ENCODE measurements at regions not wholly inside any gene's neighbourhood (a gene's known extent, or its start where the extent isn't known, plus 50 kb on each side); places are given as distances from the start of the nearest gene placed in this dataset.
"Not testable (repeated sequence)": the region's sequence is repeated elsewhere in the genome, so short reads cannot be mapped to it uniquely, and the experiment has no call there.

GRCh38 chrX:943035-943434, 269.4 kb downstream of the CRLF2 start:
- no peak for DNase-seq

- no peak for DNase-seq
These were observed 271.8 kb downstream of the CRLF2 start for GRCh38 chrX:940691-941090.

- DNase-seq = no peak
These were observed 275.3 kb downstream of the CRLF2 start for GRCh38 chrX:936979-937769.

- DNase-seq = no peak
These were observed 278.8 kb downstream of the CRLF2 start for GRCh38 chrX:933611-934010.

GRCh38 chrX:928606-929005, 283.8 kb downstream of the CRLF2 start:
- no peak for DNase-seq

- DNase-seq = no peak
These were observed 285.5 kb downstream of the CRLF2 start for GRCh38 chrX:926991-927390.

- DNase-seq = no peak
These were observed 286.4 kb downstream of the CRLF2 start for GRCh38 chrX:926070-926469.

- DNase-seq = no peak
These were observed 286.8 kb downstream of the CRLF2 start for GRCh38 chrX:925652-926061.

GRCh38 chrX:925094-925493, 287.4 kb downstream of the CRLF2 start:
- no peak for DNase-seq

GRCh38 chrX:924017-924416, 288.4 kb downstream of the CRLF2 start:
- DNase-seq = no peak

- DNase-seq = no peak
These were observed 289.7 kb downstream of the SHOX start for GRCh38 chrX:920234-920799.

GRCh38 chrX:916230-916599, 285.6 kb downstream of the SHOX start:
- DNase-seq = no peak

- DNase-seq = no peak
These were observed 285.0 kb downstream of the SHOX start for GRCh38 chrX:915427-916229.

- no peak for DNase-seq
These were observed 283.6 kb downstream of the SHOX start for GRCh38 chrX:914206-914605.

- no peak for DNase-seq
These were observed 282.1 kb downstream of the SHOX start for GRCh38 chrX:912677-913076.

- not testable (repeated sequence) for DNase-seq
These were observed 278.5 kb downstream of the SHOX start for GRCh38 chrX:909068-909467.

- no peak for DNase-seq
These were observed 276.0 kb downstream of the SHOX start for GRCh38 chrX:906586-906985.

- no peak for DNase-seq
These were observed 275.4 kb downstream of the SHOX start for GRCh38 chrX:905848-906566.

- DNase-seq = no peak
These were observed 272.5 kb downstream of the SHOX start for GRCh38 chrX:903116-903515.

GRCh38 chrX:896256-896655, 265.7 kb downstream of the SHOX start:
- DNase-seq = no peak

- DNase-seq = no peak
These were observed 259.5 kb downstream of the SHOX start for GRCh38 chrX:889966-890651.

GRCh38 chrX:887724-888123, 257.1 kb downstream of the SHOX start:
- DNase-seq = not testable (repeated sequence)

- DNase-seq = no peak
These were observed 253.0 kb downstream of the SHOX start for GRCh38 chrX:883588-883987.

Measured in CD4-positive, alpha-beta T cell treated with Interleukin-4 for 4 hours (primary cell).